ENCODE measurements at regions not wholly inside any gene's neighbourhood (a gene's known extent, or its start where the extent isn't known, plus 50 kb on each side); places are given as distances from the start of the nearest gene placed in this dataset.

DNA sequence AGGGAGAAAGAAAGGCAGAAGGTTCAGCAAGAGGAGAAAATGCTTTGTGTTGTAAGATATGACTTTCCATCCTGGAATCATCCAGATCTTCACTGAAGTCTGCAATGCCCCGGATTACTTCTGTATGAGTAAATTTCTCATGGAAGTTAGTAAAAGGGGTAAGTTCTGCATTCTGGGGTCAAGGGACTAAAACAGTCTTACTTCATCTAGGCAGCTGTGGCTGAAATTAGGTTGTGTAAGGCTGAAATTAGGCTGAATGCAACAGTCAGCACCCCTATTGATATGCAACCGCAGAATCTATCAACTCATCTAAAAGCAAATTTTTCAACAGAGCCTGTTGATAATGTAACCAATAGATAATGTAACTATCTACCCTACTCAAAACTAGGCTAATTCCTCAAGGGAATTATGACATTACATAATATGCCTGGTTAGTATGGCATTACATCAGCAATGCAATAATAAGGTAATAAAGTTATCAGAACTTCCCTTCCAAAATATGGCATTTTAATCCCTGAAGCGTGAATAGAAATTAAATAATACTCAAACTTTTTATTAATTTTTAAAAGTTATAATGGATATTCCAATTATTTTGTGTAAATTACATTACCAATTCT is 671.7 kb upstream of the CITED2 start:
- no peak for TF ChIP-seq EZH2 (IDR thresholded peaks at IDR 0.05; ENCODE audit: insufficient read depth, poor library complexity, severe bottlenecking)
- no peak for TF ChIP-seq EZH2phosphoT487 (IDR thresholded peaks at IDR 0.05; ENCODE audit: insufficient read depth, low read depth)

All from GM23248 (cell line).